ENCODE measurements at regions not wholly inside any gene's neighbourhood (a gene's known extent, or its start where the extent isn't known, plus 50 kb on each side); places are given as distances from the start of the nearest gene placed in this dataset.

GRCh38 chr12:87413784-87414183 is 615.4 kb downstream of the C12orf50 start:
- H3K27me3 ChIP-seq (replicated peaks in 1 of 4; ENCODE audit: control extremely low read depth in 1 of 4, control insufficient read depth in 3 of 4, insufficient read depth in 4 of 4, low read length in 3 of 4): no peaks in the 10 kb centered on the region
- Mint-ChIP-seq H3K27me3 (no peaks in the 10 kb centered on the region), H3K4me1 (no peaks in the 10 kb centered on the region), H3K9me3 (ENCODE audit: insufficient read depth) (peaks cover 3% of the 10 kb centered on the region), H3K27ac (no peak overlapping the region), H3K4me3 (no peak overlapping the region)
- no peak overlapping the region for H3K4me3 ChIP-seq (ENCODE audit: control extremely low read depth in 1 of 5, extremely low read depth in 1 of 5, insufficient read depth in 1 of 5, low read depth in 2 of 5, low read length in 4 of 5)
- intact Hi-C loops (cut with micrococcal nuclease): no loop called here
- H3K9me3 ChIP-seq (ENCODE audit: control extremely low read depth in 1 of 3, control insufficient read depth in 2 of 3, insufficient read depth in 1 of 3, low read length in 2 of 3): peaks cover 0 to 8% (median 0%) of the 10 kb centered on the region in 3 donors
- no peak overlapping the region for H3K4me2 ChIP-seq (replicated peaks; ENCODE audit: low read depth, low read length, poor library complexity, severe bottlenecking)
- no peaks in the 10 kb centered on the region for H3K79me2 ChIP-seq (ENCODE audit: control insufficient read depth, insufficient read depth, low read length)
- no peak overlapping the region for H3K27ac ChIP-seq (ENCODE audit: low read length in 2 of 2)
- H3K36me3 ChIP-seq (replicated peaks in 1 of 2; ENCODE audit: control extremely low read depth in 1 of 2, control insufficient read depth in 1 of 2, extremely low read depth in 1 of 2, insufficient read depth in 2 of 2, low read length in 1 of 2): no peaks in the 10 kb centered on the region
- TF ChIP-seq CTCF (IDR thresholded peaks at IDR 0.05) (no peak), EZH2 (IDR thresholded peaks at IDR 0.05; ENCODE audit: borderline replicate concordance, insufficient read depth, low read depth, low read length, poor library complexity, severe bottlenecking) (no peak)
- H4K20me1 ChIP-seq (ENCODE audit: control insufficient read depth, insufficient read depth, low read length, poor library complexity, severe bottlenecking): no peaks in the 10 kb centered on the region
- no peak overlapping the region for H2AFZ ChIP-seq (ENCODE audit: insufficient read depth, low read depth, low read length, poor library complexity, severe bottlenecking)
- H3K4me1 ChIP-seq (ENCODE audit: control insufficient read depth in 2 of 2, insufficient read depth in 2 of 2, low read length in 2 of 2): no peaks in the 10 kb centered on the region
- ChIA-PET POLR2A (no interaction called here), CTCF (no interaction called here)
- ATAC-seq (ENCODE audit: low read depth) (no peak), DNase-seq (no peak)
- no peak overlapping the region for H3K9ac ChIP-seq (ENCODE audit: low read length)
- no CpG with 5 or more reads among the region's 2 CpGs for WGBS (ENCODE audit: insufficient coverage)

GRCh38 chr12:87406926-87407325 is 622.3 kb downstream of the C12orf50 start:
- H3K4me1 Mint-ChIP-seq: no peaks in the 10 kb centered on the region

More at GRCh38 chr12:87406926-87407325, 622.3 kb downstream of the C12orf50 start:
- TF ChIP-seq EZH2 (IDR thresholded peaks at IDR 0.05; ENCODE audit: borderline replicate concordance, insufficient read depth, low read depth, low read length, poor library complexity, severe bottlenecking): no peak
- no peak for TF ChIP-seq CTCF (IDR thresholded peaks at IDR 0.05)
- no peak for ATAC-seq (ENCODE audit: low read depth)
- H3K4me3 Mint-ChIP-seq: no peak overlapping the region
- H3K79me2 ChIP-seq (ENCODE audit: control insufficient read depth, insufficient read depth, low read length): no peaks in the 10 kb centered on the region
- peaks cover 0 to 4% (median 0%) of the 10 kb centered on the region in 3 donors for H3K9me3 ChIP-seq (ENCODE audit: control extremely low read depth in 1 of 3, control insufficient read depth in 2 of 3, insufficient read depth in 1 of 3, low read length in 2 of 3)
- H3K4me2 ChIP-seq (replicated peaks; ENCODE audit: low read depth, low read length, poor library complexity, severe bottlenecking): no peak overlapping the region
- H3K4me1 ChIP-seq (ENCODE audit: control insufficient read depth in 2 of 2, insufficient read depth in 2 of 2, low read length in 2 of 2): no peaks in the 10 kb centered on the region
- H4K20me1 ChIP-seq (ENCODE audit: control insufficient read depth, insufficient read depth, low read length, poor library complexity, severe bottlenecking): no peaks in the 10 kb centered on the region
- H3K27ac ChIP-seq (ENCODE audit: low read length in 2 of 2): no peak overlapping the region
- no peak overlapping the region for H2AFZ ChIP-seq (ENCODE audit: insufficient read depth, low read depth, low read length, poor library complexity, severe bottlenecking)
- H3K9me3 Mint-ChIP-seq (ENCODE audit: insufficient read depth): peaks cover 7% of the 10 kb centered on the region
- H3K27ac Mint-ChIP-seq: no peak overlapping the region
- WGBS (ENCODE audit: insufficient coverage): no CpG with 5 or more reads among the region's 1 CpG
- H3K36me3 ChIP-seq (replicated peaks in 1 of 2; ENCODE audit: control extremely low read depth in 1 of 2, control insufficient read depth in 1 of 2, extremely low read depth in 1 of 2, insufficient read depth in 2 of 2, low read length in 1 of 2): no peaks in the 10 kb centered on the region
- no peak for DNase-seq
- no peaks in the 10 kb centered on the region for H3K27me3 Mint-ChIP-seq
- ChIA-PET POLR2A (no interaction called here), CTCF (no interaction called here)
- no peak overlapping the region for H3K4me3 ChIP-seq (ENCODE audit: control extremely low read depth in 1 of 5, extremely low read depth in 1 of 5, insufficient read depth in 1 of 5, low read depth in 2 of 5, low read length in 4 of 5)
- intact Hi-C loops (cut with micrococcal nuclease): no loop called here
- H3K9ac ChIP-seq (ENCODE audit: low read length): no peak overlapping the region
- no peaks in the 10 kb centered on the region for H3K27me3 ChIP-seq (replicated peaks in 1 of 4; ENCODE audit: control extremely low read depth in 1 of 4, control insufficient read depth in 3 of 4, insufficient read depth in 4 of 4, low read length in 3 of 4)

Measured in B cell (primary cell).